Loucy (cell line): ENCODE measurements at regions not wholly inside any gene's neighbourhood (a gene's known extent, or its start where the extent isn't known, plus 50 kb on each side); places are given as distances from the start of the nearest gene placed in this dataset.

Experiments
- H2AFZ ChIP-seq: fragments of 200-600 bp; sonication (generic); 2 replicates; pipeline ENCODE4 v1.6.0; 2016; ENCODE audit warnings: antibody characterized with exemption, mild to moderate bottlenecking, low read length, moderate library complexity
- H3F3A ChIP-seq: fragments of 200-600 bp; 2 replicates; pipeline ENCODE4 v1.6.0; 2016; ENCODE audit warnings: antibody characterized with exemption, low read depth, mild to moderate bottlenecking
- H3K27me3 ChIP-seq: fragments of 200-600 bp; sonication (generic); 2 replicates; pipeline ENCODE4 v1.6.1; 2014; ENCODE audit warnings: low read length, mild to moderate bottlenecking; ENCODE audit not compliant: insufficient read depth, poor library complexity, severe bottlenecking
- H3K36me3 ChIP-seq: fragments of 200-600 bp; sonication (generic); 2 replicates; pipeline ENCODE4 v1.6.1; 2016; ENCODE audit warnings: low read length; ENCODE audit not compliant: insufficient read depth
- H3K4me1 ChIP-seq: fragments of 200-600 bp; sonication (generic); 2 replicates; pipeline ENCODE4 v1.5.1; 2014; ENCODE audit warnings: low read length, mild to moderate bottlenecking; ENCODE audit not compliant: insufficient read depth, poor library complexity, severe bottlenecking
- H3K4me2 ChIP-seq: fragments of 200-600 bp; sonication (generic); 2 replicates; pipeline ENCODE4 v1.6.0; 2014; ENCODE audit warnings: antibody characterized with exemption, low read length, low read depth, mild to moderate bottlenecking; ENCODE audit not compliant: poor library complexity, severe bottlenecking
- H3K4me3 ChIP-seq: fragments of 200-600 bp; sonication (generic); 2 replicates; pipeline ENCODE4 v1.5.1; 2014; ENCODE audit warnings: low read length, mild to moderate bottlenecking, mixed read lengths; ENCODE audit not compliant: poor library complexity, severe bottlenecking
- H3K79me2 ChIP-seq: fragments of 200-600 bp; sonication (generic); 2 replicates; pipeline ENCODE4 v1.6.1; 2014; ENCODE audit warnings: low read length; ENCODE audit not compliant: insufficient read depth
- H3K9ac ChIP-seq: fragments of 200-600 bp; sonication (generic); 2 replicates; pipeline ENCODE4 v1.6.0; 2014; ENCODE audit warnings: mild to moderate bottlenecking, low read depth, low read length, moderate library complexity; ENCODE audit not compliant: poor library complexity, severe bottlenecking
- H3K9me2 ChIP-seq: fragments of 200-600 bp; sonication (generic); replicated peaks from 2 replicates; pipeline ENCODE4 v1.6.1; 2016; ENCODE audit warnings: low read depth, low read length, mixed read lengths
- H3K9me3 ChIP-seq: fragments of 200-600 bp; sonication (generic); 2 replicates; pipeline ENCODE4 v1.6.1; 2014; ENCODE audit warnings: mild to moderate bottlenecking, antibody characterized with exemption, low read length, low read depth; ENCODE audit not compliant: insufficient read depth
- H4K20me1 ChIP-seq: fragments of 200-600 bp; sonication (generic); 2 replicates; pipeline ENCODE4 v1.6.0; 2014; ENCODE audit warnings: antibody characterized with exemption, low read length, mild to moderate bottlenecking; ENCODE audit not compliant: insufficient read depth, poor library complexity, severe bottlenecking
- EZH2phosphoT487 ChIP-seq: fragments of 200-600 bp; IDR thresholded peaks from 2 replicates; pipeline ENCODE4 v1.6.1; 2018; ENCODE audit warnings: antibody characterized with exemption, mild to moderate bottlenecking, moderate library complexity, borderline replicate concordance
- TF ChIP-seq, protein P1 (sequence below): fragments of 200-600 bp; sonication (generic); conservative IDR thresholded peaks from 2 replicates; pipeline ENCODE4 v1.5.1; 2014; ENCODE audit warnings: mild to moderate bottlenecking, antibody characterized with exemption, low read length

DNA sequence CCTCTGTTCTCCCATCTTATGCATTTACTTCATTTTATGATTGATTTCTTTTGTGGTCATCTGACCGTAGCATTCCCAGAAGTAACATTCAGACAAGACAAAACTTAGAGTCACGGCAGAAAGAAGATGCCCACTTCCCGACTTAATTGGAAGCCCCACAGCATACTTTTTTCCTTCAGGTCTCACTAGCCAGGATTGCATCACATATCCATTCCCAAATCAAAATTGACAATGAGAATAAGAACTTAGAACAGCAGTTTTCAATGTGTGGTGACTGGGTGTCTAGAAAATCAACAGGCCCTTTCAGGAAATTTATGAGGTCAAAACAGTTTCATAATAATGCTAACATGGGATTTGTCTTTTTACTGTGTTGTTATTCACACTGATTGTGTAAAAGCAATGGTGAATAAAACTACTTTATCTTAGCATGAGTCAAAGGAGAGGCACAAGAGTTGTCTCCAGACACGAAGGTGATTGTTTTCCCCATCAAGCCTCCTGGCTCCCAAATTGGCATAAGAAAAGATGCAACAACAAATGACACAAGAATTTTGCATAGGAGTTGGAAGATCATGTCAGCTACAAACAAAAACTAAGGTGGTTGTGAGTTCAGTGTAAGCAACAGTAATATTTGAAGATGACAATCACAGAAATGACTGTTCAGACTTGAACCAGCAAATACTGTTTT is 493.9 kb downstream of the HTR7 start:
- Histone ChIP-seq H3K4me1 (no peaks in the 10 kb centered on the region), H3K9me3 (no peaks in the 10 kb centered on the region), H3K9me2 (no peaks in the 10 kb centered on the region), H3F3A (no peaks in the 10 kb centered on the region), H3K4me2 (no peak overlapping the region), H3K4me3 (no peak overlapping the region), H3K9ac (no peak overlapping the region), H3K36me3 (no peaks in the 10 kb centered on the region), H2AFZ (no peak overlapping the region), H4K20me1 (no peaks in the 10 kb centered on the region), H3K27me3 (no peaks in the 10 kb centered on the region), H3K79me2 (no peaks in the 10 kb centered on the region)
- no peak for TF ChIP-seq EZH2phosphoT487
- TF ChIP-seq, protein P1, sequence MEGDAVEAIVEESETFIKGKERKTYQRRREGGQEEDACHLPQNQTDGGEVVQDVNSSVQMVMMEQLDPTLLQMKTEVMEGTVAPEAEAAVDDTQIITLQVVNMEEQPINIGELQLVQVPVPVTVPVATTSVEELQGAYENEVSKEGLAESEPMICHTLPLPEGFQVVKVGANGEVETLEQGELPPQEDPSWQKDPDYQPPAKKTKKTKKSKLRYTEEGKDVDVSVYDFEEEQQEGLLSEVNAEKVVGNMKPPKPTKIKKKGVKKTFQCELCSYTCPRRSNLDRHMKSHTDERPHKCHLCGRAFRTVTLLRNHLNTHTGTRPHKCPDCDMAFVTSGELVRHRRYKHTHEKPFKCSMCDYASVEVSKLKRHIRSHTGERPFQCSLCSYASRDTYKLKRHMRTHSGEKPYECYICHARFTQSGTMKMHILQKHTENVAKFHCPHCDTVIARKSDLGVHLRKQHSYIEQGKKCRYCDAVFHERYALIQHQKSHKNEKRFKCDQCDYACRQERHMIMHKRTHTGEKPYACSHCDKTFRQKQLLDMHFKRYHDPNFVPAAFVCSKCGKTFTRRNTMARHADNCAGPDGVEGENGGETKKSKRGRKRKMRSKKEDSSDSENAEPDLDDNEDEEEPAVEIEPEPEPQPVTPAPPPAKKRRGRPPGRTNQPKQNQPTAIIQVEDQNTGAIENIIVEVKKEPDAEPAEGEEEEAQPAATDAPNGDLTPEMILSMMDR = no peak

DNA sequence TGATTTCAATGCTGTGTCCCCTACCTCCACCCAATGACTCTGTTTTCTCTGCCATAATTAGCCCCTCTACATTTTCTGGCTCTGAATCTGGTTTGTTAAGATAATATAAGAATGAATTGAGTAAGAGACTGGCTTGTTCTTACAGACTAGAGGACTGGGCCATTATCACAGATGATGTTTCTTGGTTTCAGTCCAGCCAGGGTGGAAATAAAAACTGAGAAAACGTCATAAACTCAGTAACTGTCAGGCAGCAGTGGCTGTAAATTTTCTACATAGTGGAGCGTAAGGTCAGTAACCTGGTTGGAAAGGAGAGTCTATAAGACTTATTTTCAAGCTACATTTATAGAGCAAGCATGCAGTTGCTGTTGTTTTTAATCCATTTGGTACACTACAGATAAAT is 485.4 kb downstream of the HTR7 start:
- Histone ChIP-seq H3K4me3 (no peak overlapping the region), H4K20me1 (no peaks in the 10 kb centered on the region), H3K4me2 (no peak overlapping the region), H3F3A (no peaks in the 10 kb centered on the region), H3K36me3 (no peaks in the 10 kb centered on the region), H3K9me2 (no peaks in the 10 kb centered on the region), H3K27me3 (no peaks in the 10 kb centered on the region), H2AFZ (no peak overlapping the region), H3K4me1 (no peaks in the 10 kb centered on the region), H3K79me2 (no peaks in the 10 kb centered on the region), H3K9ac (no peak overlapping the region), H3K9me3 (no peaks in the 10 kb centered on the region)
- no peak for TF ChIP-seq EZH2phosphoT487
- TF ChIP-seq, protein P1 = no peak

DNA sequence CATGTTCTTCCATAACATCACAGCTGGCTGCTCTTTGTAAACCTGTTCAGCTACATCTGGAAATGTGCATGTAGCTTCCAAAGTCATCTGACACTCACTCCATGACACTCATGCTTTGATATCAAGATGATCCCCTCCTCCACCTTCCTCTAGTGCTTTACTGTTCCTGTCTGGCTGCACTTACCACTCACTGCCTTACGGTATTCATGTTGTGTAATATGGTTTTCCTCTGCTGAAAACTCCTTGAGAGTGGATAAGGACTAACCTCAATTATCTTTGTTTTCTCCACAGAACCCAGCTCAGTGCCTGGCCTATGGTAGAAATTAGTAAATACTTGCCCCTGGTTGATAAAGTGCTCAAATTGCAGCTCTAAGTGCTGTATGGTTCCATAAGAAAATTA is 483.9 kb downstream of the HTR7 start:
- Histone ChIP-seq H3K79me2 (no peaks in the 10 kb centered on the region), H3K4me1 (no peaks in the 10 kb centered on the region), H3K9ac (no peak overlapping the region), H3K9me2 (no peaks in the 10 kb centered on the region), H3K9me3 (no peaks in the 10 kb centered on the region), H3K4me3 (no peak overlapping the region), H3K36me3 (no peaks in the 10 kb centered on the region), H4K20me1 (no peaks in the 10 kb centered on the region), H3F3A (no peaks in the 10 kb centered on the region), H3K27me3 (no peaks in the 10 kb centered on the region), H2AFZ (no peak overlapping the region), H3K4me2 (no peak overlapping the region)
- TF ChIP-seq EZH2phosphoT487 = no peak
- TF ChIP-seq, protein P1 = no peak
